ENCODE measurements at regions not wholly inside any gene's neighbourhood (a gene's known extent, or its start where the extent isn't known, plus 50 kb on each side); places are given as distances from the start of the nearest gene placed in this dataset.
"Not testable (repeated sequence)": the region's sequence is repeated elsewhere in the genome, so short reads cannot be mapped to it uniquely, and the experiment has no call there.

DNA sequence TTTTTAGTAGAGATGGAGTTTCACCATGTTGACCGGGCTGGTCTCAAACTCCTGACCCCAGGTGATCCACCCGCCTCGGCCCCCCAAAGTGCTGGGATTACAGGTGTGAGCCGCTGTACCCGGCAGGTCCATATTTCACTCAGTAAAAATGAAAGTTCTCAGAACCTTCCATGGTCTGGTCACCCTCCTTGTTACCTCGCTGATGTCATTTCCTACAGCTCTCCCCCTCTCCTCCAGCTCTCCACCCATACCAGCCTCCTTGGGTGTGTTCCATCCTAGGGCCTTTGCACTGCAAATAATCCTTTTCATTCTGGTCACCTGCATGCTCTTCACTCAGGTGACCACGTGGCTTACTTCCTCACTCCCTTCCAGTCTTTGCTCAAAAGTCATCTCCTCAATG is 78.2 kb upstream of the TNFSF11 start:
- no peaks in the 10 kb centered on the region for H3K4me1 ChIP-seq (ENCODE audit: low read depth, poor library complexity, severe bottlenecking)
- H3K79me2 ChIP-seq (ENCODE audit: insufficient read depth, low read depth), result no peaks in the 10 kb centered on the region
- no peak overlapping the region for H3K4me2 ChIP-seq
- H4K20me1 ChIP-seq (ENCODE audit: insufficient read depth), result no peaks in the 10 kb centered on the region
- H3K36me3 ChIP-seq (ENCODE audit: insufficient read depth), result no peaks in the 10 kb centered on the region
- no peak overlapping the region for H3K9ac ChIP-seq
- TF ChIP-seq, protein P1, sequence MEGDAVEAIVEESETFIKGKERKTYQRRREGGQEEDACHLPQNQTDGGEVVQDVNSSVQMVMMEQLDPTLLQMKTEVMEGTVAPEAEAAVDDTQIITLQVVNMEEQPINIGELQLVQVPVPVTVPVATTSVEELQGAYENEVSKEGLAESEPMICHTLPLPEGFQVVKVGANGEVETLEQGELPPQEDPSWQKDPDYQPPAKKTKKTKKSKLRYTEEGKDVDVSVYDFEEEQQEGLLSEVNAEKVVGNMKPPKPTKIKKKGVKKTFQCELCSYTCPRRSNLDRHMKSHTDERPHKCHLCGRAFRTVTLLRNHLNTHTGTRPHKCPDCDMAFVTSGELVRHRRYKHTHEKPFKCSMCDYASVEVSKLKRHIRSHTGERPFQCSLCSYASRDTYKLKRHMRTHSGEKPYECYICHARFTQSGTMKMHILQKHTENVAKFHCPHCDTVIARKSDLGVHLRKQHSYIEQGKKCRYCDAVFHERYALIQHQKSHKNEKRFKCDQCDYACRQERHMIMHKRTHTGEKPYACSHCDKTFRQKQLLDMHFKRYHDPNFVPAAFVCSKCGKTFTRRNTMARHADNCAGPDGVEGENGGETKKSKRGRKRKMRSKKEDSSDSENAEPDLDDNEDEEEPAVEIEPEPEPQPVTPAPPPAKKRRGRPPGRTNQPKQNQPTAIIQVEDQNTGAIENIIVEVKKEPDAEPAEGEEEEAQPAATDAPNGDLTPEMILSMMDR (conservative IDR thresholded peaks at IDR 0.05; ENCODE audit: low read depth, low read length), result no peak
- no peak overlapping the region for H3K4me3 ChIP-seq (IDR thresholded peaks at IDR 0.05; ENCODE audit: insufficient read depth, low read depth, low read length)
- no peak overlapping the region for H3K27ac ChIP-seq
- no peak overlapping the region for H2AFZ ChIP-seq (ENCODE audit: low read depth)
- H3K27me3 ChIP-seq (ENCODE audit: insufficient read depth, low read depth), result no peaks in the 10 kb centered on the region

DNA sequence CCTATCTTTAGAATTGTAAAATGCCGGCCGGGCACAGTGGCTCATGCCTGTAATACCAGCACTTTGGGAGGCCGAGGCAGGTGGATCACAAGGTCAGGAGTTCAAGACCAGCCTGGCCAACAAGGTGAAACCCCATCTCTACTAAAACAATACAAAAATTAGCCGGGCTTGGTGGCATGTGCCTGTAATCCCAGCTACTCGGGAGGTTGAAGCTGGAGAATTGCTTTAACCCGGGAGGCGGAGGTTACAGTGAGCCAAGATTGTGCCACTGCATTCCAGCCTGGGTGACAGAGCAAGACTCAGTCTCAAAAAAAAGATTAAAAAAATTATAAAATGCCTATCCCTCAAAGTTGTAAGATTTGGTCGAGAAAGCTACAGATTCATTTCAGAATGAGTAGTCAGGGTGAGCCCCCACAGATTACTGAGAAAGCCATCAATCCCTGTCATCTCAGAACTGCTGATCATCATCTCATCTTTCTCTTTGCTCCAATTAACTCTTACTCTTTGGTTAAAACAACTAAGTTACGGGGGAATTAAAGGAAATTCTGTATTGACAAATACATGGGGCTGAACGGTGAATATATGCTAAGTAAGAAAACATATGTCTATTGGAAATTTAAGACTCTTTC is 76.9 kb upstream of the TNFSF11 start:
- H3K36me3 ChIP-seq (ENCODE audit: insufficient read depth); H3K27ac ChIP-seq; H4K20me1 ChIP-seq (ENCODE audit: insufficient read depth): not testable (repeated sequence)

DNA sequence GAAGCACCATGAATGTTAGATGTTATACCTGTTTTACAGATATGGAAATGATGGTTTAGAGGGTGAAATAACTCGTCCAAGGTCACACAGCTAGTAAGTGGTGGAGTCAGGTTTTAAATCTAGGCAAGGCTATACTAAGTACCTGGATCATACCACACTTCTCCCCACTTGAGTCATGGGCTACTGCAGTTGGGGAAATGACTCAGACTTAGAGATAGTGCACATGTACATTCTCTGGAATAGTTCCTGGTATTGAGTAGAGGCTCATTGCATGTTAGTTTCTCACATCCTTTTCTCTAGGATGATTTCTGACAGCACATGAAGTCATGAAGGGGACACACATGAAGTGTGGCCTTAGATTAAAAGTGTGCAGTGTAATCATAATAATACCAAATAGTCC is 76.2 kb upstream of the TNFSF11 start:
- Histone ChIP-seq H3K4me1 (ENCODE audit: low read depth, poor library complexity, severe bottlenecking) (no peaks in the 10 kb centered on the region), H3K79me2 (ENCODE audit: insufficient read depth, low read depth) (no peaks in the 10 kb centered on the region), H3K27ac (no peak overlapping the region), H3K4me3 (IDR thresholded peaks at IDR 0.05; ENCODE audit: insufficient read depth, low read depth, low read length) (no peak overlapping the region), H3K4me2 (no peak overlapping the region), H4K20me1 (ENCODE audit: insufficient read depth) (no peaks in the 10 kb centered on the region), H3K36me3 (ENCODE audit: insufficient read depth) (no peaks in the 10 kb centered on the region), H3K27me3 (ENCODE audit: insufficient read depth, low read depth) (no peaks in the 10 kb centered on the region), H2AFZ (ENCODE audit: low read depth) (no peak overlapping the region), H3K9ac (no peak overlapping the region)
- TF ChIP-seq, protein P1 (conservative IDR thresholded peaks at IDR 0.05; ENCODE audit: low read depth, low read length), result no peak

More for the DNA sequence above, 76.9 kb upstream of the TNFSF11 start:
- H2AFZ ChIP-seq (ENCODE audit: low read depth); H3K4me1 ChIP-seq (ENCODE audit: low read depth, poor library complexity, severe bottlenecking); H3K27me3 ChIP-seq (ENCODE audit: insufficient read depth, low read depth); H3K4me3 ChIP-seq (IDR thresholded peaks at IDR 0.05; ENCODE audit: insufficient read depth, low read depth, low read length); H3K9ac ChIP-seq; H3K4me2 ChIP-seq; H3K79me2 ChIP-seq (ENCODE audit: insufficient read depth, low read depth): not testable (repeated sequence)

GRCh38 chr13:42498521-42498920 is 75.4 kb upstream of the TNFSF11 start:
- H3K27me3 ChIP-seq (ENCODE audit: insufficient read depth, low read depth), result no peaks in the 10 kb centered on the region
- H3K27ac ChIP-seq, result no peak overlapping the region
- no peak overlapping the region for H3K4me3 ChIP-seq (IDR thresholded peaks at IDR 0.05; ENCODE audit: insufficient read depth, low read depth, low read length)
- no peak overlapping the region for H2AFZ ChIP-seq (ENCODE audit: low read depth)
- no peak overlapping the region for H3K4me2 ChIP-seq
- H3K36me3 ChIP-seq (ENCODE audit: insufficient read depth), result no peaks in the 10 kb centered on the region
- no peak overlapping the region for H3K9ac ChIP-seq
- TF ChIP-seq, protein P1 (conservative IDR thresholded peaks at IDR 0.05; ENCODE audit: low read depth, low read length), result no peak
- H4K20me1 ChIP-seq (ENCODE audit: insufficient read depth), result no peaks in the 10 kb centered on the region
- no peaks in the 10 kb centered on the region for H3K4me1 ChIP-seq (ENCODE audit: low read depth, poor library complexity, severe bottlenecking)
- no peaks in the 10 kb centered on the region for H3K79me2 ChIP-seq (ENCODE audit: insufficient read depth, low read depth)
